ENCODE measurements at regions not wholly inside any gene's neighbourhood (a gene's known extent, or its start where the extent isn't known, plus 50 kb on each side); places are given as distances from the start of the nearest gene placed in this dataset.

DNA sequence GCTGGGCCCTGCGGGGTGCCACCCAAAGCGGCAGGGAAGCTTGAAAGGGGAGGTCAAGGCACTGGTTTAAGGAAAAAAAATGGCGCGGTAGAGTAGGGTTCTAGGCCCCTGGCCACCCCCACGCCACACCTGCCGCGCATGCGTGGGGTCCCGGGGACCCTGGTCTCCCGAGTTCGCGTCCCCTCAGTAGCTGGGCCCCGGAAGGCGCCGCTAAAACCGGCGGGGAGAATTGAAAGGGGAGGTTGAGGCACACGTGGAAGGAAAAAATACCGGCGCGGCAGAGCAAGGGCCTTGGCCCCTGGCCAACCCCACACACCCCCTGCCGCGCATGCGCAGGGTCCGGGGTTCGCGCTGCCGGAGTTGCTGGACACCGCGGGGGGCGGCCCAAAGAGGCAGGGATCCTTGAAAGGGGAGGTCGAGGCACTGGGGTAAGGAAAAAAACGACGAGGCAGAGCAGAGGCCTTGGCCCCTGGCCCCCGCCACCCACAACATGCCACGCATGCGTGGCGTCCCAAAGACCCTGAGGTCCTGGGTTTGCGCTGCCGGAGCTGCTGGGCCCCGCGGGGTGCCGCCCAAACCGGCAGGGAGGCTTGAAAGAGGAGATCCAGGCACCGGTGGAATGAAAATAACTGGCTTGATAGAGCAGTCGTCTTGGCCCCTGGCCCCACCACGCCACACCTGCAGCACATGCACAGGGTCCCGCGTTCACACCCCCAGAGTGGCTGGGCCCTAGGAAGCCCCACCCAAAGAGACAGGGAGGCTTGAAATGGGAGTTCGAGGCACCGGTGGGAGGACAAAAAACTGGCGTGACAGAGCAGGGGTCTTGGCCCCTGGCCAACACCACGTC is 314.5 kb downstream of the ALG10 start:
- intact Hi-C loops (cut with micrococcal nuclease; ENCODE audit: unreplicated experiment), result no loop called here
- POLR2A ChIA-PET, result no interaction called here
- Histone ChIP-seq H3K4me1 (ENCODE audit: control insufficient read depth, insufficient read depth, low read length) (no peaks in the 10 kb centered on the region), H3K27me3 (replicated peaks in 1 of 2; ENCODE audit: control insufficient read depth in 2 of 2, insufficient read depth in 2 of 2, low read length in 1 of 2) (no peaks in the 10 kb centered on the region), H3K9ac (ENCODE audit: control insufficient read depth, insufficient read depth, low read length) (no peak overlapping the region), H3K9me3 (replicated peaks; ENCODE audit: control insufficient read depth, insufficient read depth, low read length) (no peaks in the 10 kb centered on the region; the same call in 2 of the 3 replicates), H3K79me2 (ENCODE audit: control insufficient read depth, insufficient read depth, low read length) (no peaks in the 10 kb centered on the region), H3K27ac (ENCODE audit: control insufficient read depth, insufficient read depth) (no peak overlapping the region), H3K36me3 (ENCODE audit: control insufficient read depth in 2 of 2, insufficient read depth in 2 of 2, low read length in 1 of 2) (no peaks in the 10 kb centered on the region), H3K4me3 (no peak overlapping the region), H2AFZ (ENCODE audit: control insufficient read depth, low read depth, low read length) (no peak overlapping the region), H3K4me2 (ENCODE audit: control insufficient read depth, insufficient read depth) (no peak overlapping the region), H4K20me1 (ENCODE audit: control insufficient read depth, insufficient read depth) (no peaks in the 10 kb centered on the region)
- RAD21 ChIA-PET (ENCODE audit: unreplicated experiment), result no interaction called here
- no peak for ATAC-seq
- DNase-seq (ENCODE audit: low read depth, low spot score), result no peak
- BruUV-seq (replicated peaks), result no TSS peak
- CTCF ChIA-PET, result no interaction called here
- 74% methylated on average over 53 of the region's 53 CpGs for WGBS (ENCODE audit: insufficient coverage, insufficient replicate concordance, low lambda C conversion rate, missing lambda C conversion rate)
- no peak for FAIRE-seq
- TF ChIP-seq, protein P1, sequence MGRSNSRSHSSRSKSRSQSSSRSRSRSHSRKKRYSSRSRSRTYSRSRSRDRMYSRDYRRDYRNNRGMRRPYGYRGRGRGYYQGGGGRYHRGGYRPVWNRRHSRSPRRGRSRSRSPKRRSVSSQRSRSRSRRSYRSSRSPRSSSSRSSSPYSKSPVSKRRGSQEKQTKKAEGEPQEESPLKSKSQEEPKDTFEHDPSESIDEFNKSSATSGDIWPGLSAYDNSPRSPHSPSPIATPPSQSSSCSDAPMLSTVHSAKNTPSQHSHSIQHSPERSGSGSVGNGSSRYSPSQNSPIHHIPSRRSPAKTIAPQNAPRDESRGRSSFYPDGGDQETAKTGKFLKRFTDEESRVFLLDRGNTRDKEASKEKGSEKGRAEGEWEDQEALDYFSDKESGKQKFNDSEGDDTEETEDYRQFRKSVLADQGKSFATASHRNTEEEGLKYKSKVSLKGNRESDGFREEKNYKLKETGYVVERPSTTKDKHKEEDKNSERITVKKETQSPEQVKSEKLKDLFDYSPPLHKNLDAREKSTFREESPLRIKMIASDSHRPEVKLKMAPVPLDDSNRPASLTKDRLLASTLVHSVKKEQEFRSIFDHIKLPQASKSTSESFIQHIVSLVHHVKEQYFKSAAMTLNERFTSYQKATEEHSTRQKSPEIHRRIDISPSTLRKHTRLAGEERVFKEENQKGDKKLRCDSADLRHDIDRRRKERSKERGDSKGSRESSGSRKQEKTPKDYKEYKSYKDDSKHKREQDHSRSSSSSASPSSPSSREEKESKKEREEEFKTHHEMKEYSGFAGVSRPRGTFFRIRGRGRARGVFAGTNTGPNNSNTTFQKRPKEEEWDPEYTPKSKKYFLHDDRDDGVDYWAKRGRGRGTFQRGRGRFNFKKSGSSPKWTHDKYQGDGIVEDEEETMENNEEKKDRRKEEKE (IDR thresholded peaks at IDR 0.05), result no peak
- TF ChIP-seq, protein P2, sequence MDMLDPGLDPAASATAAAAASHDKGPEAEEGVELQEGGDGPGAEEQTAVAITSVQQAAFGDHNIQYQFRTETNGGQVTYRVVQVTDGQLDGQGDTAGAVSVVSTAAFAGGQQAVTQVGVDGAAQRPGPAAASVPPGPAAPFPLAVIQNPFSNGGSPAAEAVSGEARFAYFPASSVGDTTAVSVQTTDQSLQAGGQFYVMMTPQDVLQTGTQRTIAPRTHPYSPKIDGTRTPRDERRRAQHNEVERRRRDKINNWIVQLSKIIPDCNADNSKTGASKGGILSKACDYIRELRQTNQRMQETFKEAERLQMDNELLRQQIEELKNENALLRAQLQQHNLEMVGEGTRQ (IDR thresholded peaks at IDR 0.05; ENCODE audit: borderline replicate concordance, low read depth, low read length), result no peak
- TF ChIP-seq NR2C1 (IDR thresholded peaks at IDR 0.05), result no peak
- TF ChIP-seq, protein P3, sequence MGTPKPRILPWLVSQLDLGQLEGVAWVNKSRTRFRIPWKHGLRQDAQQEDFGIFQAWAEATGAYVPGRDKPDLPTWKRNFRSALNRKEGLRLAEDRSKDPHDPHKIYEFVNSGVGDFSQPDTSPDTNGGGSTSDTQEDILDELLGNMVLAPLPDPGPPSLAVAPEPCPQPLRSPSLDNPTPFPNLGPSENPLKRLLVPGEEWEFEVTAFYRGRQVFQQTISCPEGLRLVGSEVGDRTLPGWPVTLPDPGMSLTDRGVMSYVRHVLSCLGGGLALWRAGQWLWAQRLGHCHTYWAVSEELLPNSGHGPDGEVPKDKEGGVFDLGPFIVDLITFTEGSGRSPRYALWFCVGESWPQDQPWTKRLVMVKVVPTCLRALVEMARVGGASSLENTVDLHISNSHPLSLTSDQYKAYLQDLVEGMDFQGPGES (IDR thresholded peaks at IDR 0.05), result no peak
- TF ChIP-seq RCOR1 (conservative IDR thresholded peaks at IDR 0.05; ENCODE audit: low read depth, low read length), result no peak
- in situ Hi-C loops (cut with MboI), result no loop called here
- SMC1A ChIA-PET (ENCODE audit: uncharacterized antibody, unreplicated experiment), result no interaction called here
